ENCODE measurements at regions not wholly inside any gene's neighbourhood (a gene's known extent, or its start where the extent isn't known, plus 50 kb on each side); places are given as distances from the start of the nearest gene placed in this dataset.

GRCh38 chr4:82036181-82036580, 337.6 kb downstream of the HNRNPD start:
- Histone ChIP-seq H3K4me1 (ENCODE audit: low read depth) (no peaks in the 10 kb centered on the region), H3K9me3 (ENCODE audit: low read depth) (no peaks in the 10 kb centered on the region), H3K27me3 (no peaks in the 10 kb centered on the region), H3K36me3 (no peaks in the 10 kb centered on the region), H3K4me3 (no peak overlapping the region), H3K27ac (no peak overlapping the region)
- no peak for DNase-seq (ENCODE audit: low read depth in 1 of 2, low spot score in 1 of 2)
- TF ChIP-seq CTCF (IDR thresholded peaks at IDR 0.05; ENCODE audit: low read depth, low read length) = no peak

GRCh38 chr4:82034878-82035277, 338.9 kb downstream of the HNRNPD start:
- no peaks in the 10 kb centered on the region for H3K36me3 ChIP-seq
- no peak overlapping the region for H3K4me3 ChIP-seq
- H3K27me3 ChIP-seq = no peaks in the 10 kb centered on the region
- H3K4me1 ChIP-seq (ENCODE audit: low read depth) = no peaks in the 10 kb centered on the region
- DNase-seq (ENCODE audit: low read depth in 1 of 2, low spot score in 1 of 2) = no peak
- no peaks in the 10 kb centered on the region for H3K9me3 ChIP-seq (ENCODE audit: low read depth)
- no peak for TF ChIP-seq CTCF (IDR thresholded peaks at IDR 0.05; ENCODE audit: low read depth, low read length)
- no peak overlapping the region for H3K27ac ChIP-seq

GRCh38 chr4:82033862-82034261, 339.9 kb downstream of the HNRNPD start:
- H3K27me3 ChIP-seq = no peaks in the 10 kb centered on the region
- no peak for DNase-seq (ENCODE audit: low read depth in 1 of 2, low spot score in 1 of 2)
- H3K4me1 ChIP-seq (ENCODE audit: low read depth) = no peaks in the 10 kb centered on the region
- TF ChIP-seq CTCF (IDR thresholded peaks at IDR 0.05; ENCODE audit: low read depth, low read length) = no peak
- H3K36me3 ChIP-seq = no peaks in the 10 kb centered on the region
- H3K4me3 ChIP-seq = no peak overlapping the region
- no peaks in the 10 kb centered on the region for H3K9me3 ChIP-seq (ENCODE audit: low read depth)
- H3K27ac ChIP-seq = no peak overlapping the region

GRCh38 chr4:82031376-82031927, 342.3 kb downstream of the HNRNPD start:
- TF ChIP-seq CTCF (IDR thresholded peaks at IDR 0.05; ENCODE audit: low read depth, low read length) = no peak
- Histone ChIP-seq H3K27ac (no peak overlapping the region), H3K4me3 (no peak overlapping the region), H3K4me1 (ENCODE audit: low read depth) (no peaks in the 10 kb centered on the region), H3K27me3 (no peaks in the 10 kb centered on the region), H3K36me3 (no peaks in the 10 kb centered on the region), H3K9me3 (ENCODE audit: low read depth) (no peaks in the 10 kb centered on the region)
- DNase-seq (ENCODE audit: low read depth in 1 of 2, low spot score in 1 of 2) = no peak

GRCh38 chr4:82017680-82018079, 356.1 kb downstream of the HNRNPD start:
- H3K36me3 ChIP-seq = no peaks in the 10 kb centered on the region
- no peak overlapping the region for H3K27ac ChIP-seq
- H3K4me1 ChIP-seq (ENCODE audit: low read depth) = no peaks in the 10 kb centered on the region
- no peaks in the 10 kb centered on the region for H3K9me3 ChIP-seq (ENCODE audit: low read depth)
- peak; percentile 52 to 80 for DNase-seq (ENCODE audit: low read depth in 1 of 2, low spot score in 1 of 2)
- no peak overlapping the region for H3K4me3 ChIP-seq
- no peaks in the 10 kb centered on the region for H3K27me3 ChIP-seq
- no peak for TF ChIP-seq CTCF (IDR thresholded peaks at IDR 0.05; ENCODE audit: low read depth, low read length)

GRCh38 chr4:82005158-82005557, 368.6 kb downstream of the HNRNPD start:
- TF ChIP-seq CTCF (IDR thresholded peaks at IDR 0.05; ENCODE audit: low read depth, low read length) = no peak
- H3K4me1 ChIP-seq (ENCODE audit: low read depth) = no peaks in the 10 kb centered on the region
- no peaks in the 10 kb centered on the region for H3K36me3 ChIP-seq
- no peak for DNase-seq (ENCODE audit: low read depth in 1 of 2, low spot score in 1 of 2)
- H3K27ac ChIP-seq = no peak overlapping the region
- H3K9me3 ChIP-seq (ENCODE audit: low read depth) = no peaks in the 10 kb centered on the region
- no peaks in the 10 kb centered on the region for H3K27me3 ChIP-seq
- no peak overlapping the region for H3K4me3 ChIP-seq

All from cardiac muscle cell (in vitro differentiated cells and primary cell).